CD14-positive monocyte (primary cell): ENCODE measurements at regions not wholly inside any gene's neighbourhood (a gene's known extent, or its start where the extent isn't known, plus 50 kb on each side); places are given as distances from the start of the nearest gene placed in this dataset.

Source experiments
- DNase-seq, 3 donors: peaks; one replicate each; pipeline ENCODE4 v3.0.0-alpha.2; 2011 to 2022
- H2AFZ ChIP-seq: 2 replicates; pipeline ENCODE4 v1.6.0; 2012; ENCODE audit warnings: mild to moderate bottlenecking, low read depth, low read length, inconsistent platforms; ENCODE audit not compliant: insufficient read depth, poor library complexity, severe bottlenecking
- H3K27ac ChIP-seq, 2 donors: 1 replicate in 1 of 2; 2 replicates in 1 of 2; pipeline ENCODE4 v1.5.1; 2012 to 2013; ENCODE audit warnings: low read length in 2 of 2, control low read depth in 1 of 2, inconsistent platforms in 1 of 2, low read depth in 1 of 2, mild to moderate bottlenecking in 1 of 2
- H3K27me3 ChIP-seq, 2 donors: one replicate each; pipeline versions ENCODE4 v1.6.0 to v1.6.1; 2011 to 2013; ENCODE audit warnings: low read length in 2 of 2; ENCODE audit not compliant: control insufficient read depth in 2 of 2, insufficient read depth in 2 of 2
- H3K36me3 ChIP-seq, 2 donors: replicated peaks in 1 of 2; 1 replicate in 1 of 2; 2 replicates in 1 of 2; pipeline versions ENCODE4 v1.5.1 to v1.6.1; 2012 to 2013; ENCODE audit warnings: low read length in 2 of 2, control low read depth in 1 of 2, inconsistent platforms in 1 of 2, mild to moderate bottlenecking in 1 of 2; ENCODE audit not compliant: insufficient read depth in 2 of 2, control insufficient read depth in 1 of 2
- H3K4me1 ChIP-seq, 2 donors: 1 replicate in 1 of 2; 2 replicates in 1 of 2; pipeline versions ENCODE4 v1.5.1 to v1.6.1; 2012 to 2013; ENCODE audit warnings: low read length in 2 of 2, control low read depth in 1 of 2, inconsistent platforms in 1 of 2, mild to moderate bottlenecking in 1 of 2, moderate library complexity in 1 of 2; ENCODE audit not compliant: insufficient read depth in 2 of 2, control insufficient read depth in 1 of 2
- H3K4me2 ChIP-seq: replicated peaks from 2 replicates; pipeline ENCODE3; 2012; ENCODE audit warnings: low read length, moderate library complexity, mild to moderate bottlenecking; ENCODE audit not compliant: poor library complexity, severe bottlenecking; ENCODE audit errors: extremely low read depth
- H3K4me3 ChIP-seq, 3 experiments: fragments of 200-600 bp in 1 of 3; sonication (generic) in 1 of 3; replicated peaks in 1 of 3; 1 replicate in 2 of 3; 2 replicates in 1 of 3; pipeline ENCODE4 v1.5.1; 2011 to 2013; ENCODE audit warnings: low read length in 3 of 3, mild to moderate bottlenecking in 3 of 3, control low read depth in 2 of 3, low read depth in 2 of 3, inconsistent platforms in 1 of 3, moderate library complexity in 1 of 3
- H3K79me2 ChIP-seq: 2 replicates; pipeline ENCODE4 v1.6.0; 2012; ENCODE audit warnings: mild to moderate bottlenecking, control low read depth, inconsistent platforms, low read length, moderate library complexity; ENCODE audit not compliant: insufficient read depth
- H3K9ac ChIP-seq: 2 replicates; pipeline ENCODE4 v1.6.0; 2017; ENCODE audit warnings: low read length, mild to moderate bottlenecking; ENCODE audit not compliant: insufficient read depth, poor library complexity, severe bottlenecking
- H3K9me3 ChIP-seq, 2 donors: replicated peaks in 1 of 2; 1 replicate in 1 of 2; 2 replicates in 1 of 2; pipeline versions ENCODE4 v1.5.1 to v1.6.1; 2012 to 2013; ENCODE audit warnings: low read length in 2 of 2, control low read depth in 1 of 2; ENCODE audit not compliant: control insufficient read depth in 1 of 2, insufficient read depth in 1 of 2
- H4K20me1 ChIP-seq: 2 replicates; pipeline ENCODE4 v1.6.0; 2012; ENCODE audit warnings: mild to moderate bottlenecking, low read length, control low read depth, moderate library complexity; ENCODE audit not compliant: insufficient read depth
- H3K27ac Mint-ChIP-seq, 7 donors: one replicate each; pipeline ENCODE4 v1.8.0; 2020; ENCODE audit warnings: mild to moderate bottlenecking in 7 of 7, mixed read lengths in 7 of 7, moderate library complexity in 6 of 7, inconsistent platforms in 2 of 7
- H3K27me3 Mint-ChIP-seq, 3 donors: one replicate each; pipeline ENCODE4 v1.8.0; 2021 to 2022; ENCODE audit warnings: low read depth in 3 of 3, mild to moderate bottlenecking in 3 of 3, mixed read lengths in 3 of 3, moderate library complexity in 3 of 3, inconsistent platforms in 1 of 3
- H3K36me3 Mint-ChIP-seq, 2 donors: one replicate each; pipeline ENCODE4 v1.8.0; 2020; ENCODE audit warnings: mixed read lengths in 2 of 2, inconsistent platforms in 1 of 2, mild to moderate bottlenecking in 1 of 2
- H3K4me1 Mint-ChIP-seq: one replicate; pipeline ENCODE4 v1.8.0; 2020; ENCODE audit warnings: mild to moderate bottlenecking, mixed read lengths
- H3K4me3 Mint-ChIP-seq, 2 donors: one replicate each; pipeline ENCODE4 v1.8.0; 2020; ENCODE audit warnings: mild to moderate bottlenecking in 2 of 2, mixed read lengths in 2 of 2, moderate library complexity in 1 of 2
- H3K9me3 Mint-ChIP-seq, 7 donors: one replicate each; pipeline ENCODE4 v1.8.0; 2020 to 2022; ENCODE audit warnings: mixed read lengths in 7 of 7, mild to moderate bottlenecking in 6 of 7, moderate library complexity in 6 of 7, inconsistent platforms in 2 of 7
- CTCF ChIP-seq: fragments of 200-600 bp; IDR thresholded peaks from one replicate; pipeline ENCODE4 v1.8.0; 2022; ENCODE audit warnings: antibody characterized with exemption, mild to moderate bottlenecking
- WGBS: methylation state at CpG from one replicate; pipeline ENCODE4 v1.1.5; 2013; ENCODE audit warnings: missing lambda C conversion rate; ENCODE audit not compliant: insufficient coverage; 5-methylcytosine and 5-hydroxymethylcytosine counted together
- intact Hi-C, 2 donors: fragments of 100-400 bp; cut with micrococcal nuclease; formaldehyde crosslinking; loops; one replicate each; pipeline versions ENCODE4 v1.15.0 to v1.15.1; 2023

- Histone ChIP-seq H3K4me1 (peaks cover 16 to 18% of the 10 kb centered on the region in 2 donors), H3K27ac (peak overlapping the region in 1 of 2 donors; percentile 26), H3K9me3 (no peaks in the 10 kb centered on the region), H4K20me1 (no peaks in the 10 kb centered on the region), H3K4me2 (peak overlapping the region; percentile 33), H3K4me3 (no peak overlapping the region), H3K27me3 (no peaks in the 10 kb centered on the region), H2AFZ (peak overlapping the region; percentile 54), H3K9ac (no peak overlapping the region), H3K79me2 (no peaks in the 10 kb centered on the region), H3K36me3 (no peaks in the 10 kb centered on the region)
- peak; percentile 21 for TF ChIP-seq CTCF
- WGBS = 81% methylated on average over 3 of the region's 6 CpGs
- Mint-ChIP-seq H3K36me3 (no peaks in the 10 kb centered on the region), H3K4me1 (peaks cover 19% of the 10 kb centered on the region), H3K27me3 (peaks cover 2% of the 10 kb centered on the region in 3 donors), H3K9me3 (peaks cover 0 to 6% (median 2%) of the 10 kb centered on the region in 7 donors), H3K4me3 (peak overlapping the region in 1 of 2 donors; percentile 46), H3K27ac (peak overlapping the region in 4 of 7 donors; percentile 17 to 73 (median 54))
- DNase-seq = peak; percentile 3 to 13 (median 12)
- intact Hi-C loops = no loop called here
These were observed 174.4 kb upstream of the FBXO11 start for GRCh38 chr2:48080534-48081316.

GRCh38 chr2:48081317-48081628 is 175.0 kb upstream of the FBXO11 start:
- no peak overlapping the region for H3K27ac ChIP-seq
- Mint-ChIP-seq H3K4me3 (no peak overlapping the region), H3K9me3 (peaks cover 2 to 10% (median 3%) of the 10 kb centered on the region in 7 donors), H3K27ac (peak overlapping the region in 1 of 7 donors; percentile 4), H3K27me3 (peaks cover 2% of the 10 kb centered on the region in 3 donors), H3K36me3 (no peaks in the 10 kb centered on the region), H3K4me1 (peaks cover 19% of the 10 kb centered on the region)
- no peak for DNase-seq
- intact Hi-C loops = no loop called here
- peak overlapping the region; percentile 54 for H2AFZ ChIP-seq
- no peak overlapping the region for H3K4me3 ChIP-seq
- peaks cover 16 to 18% of the 10 kb centered on the region in 2 donors for H3K4me1 ChIP-seq
- H3K36me3 ChIP-seq = no peaks in the 10 kb centered on the region
- no peak overlapping the region for H3K4me2 ChIP-seq
- 93% methylated on average over 4 of the region's 7 CpGs for WGBS
- no peaks in the 10 kb centered on the region for H4K20me1 ChIP-seq
- H3K79me2 ChIP-seq = no peaks in the 10 kb centered on the region
- no peak for TF ChIP-seq CTCF
- no peaks in the 10 kb centered on the region for H3K27me3 ChIP-seq
- no peak overlapping the region for H3K9ac ChIP-seq
- no peaks in the 10 kb centered on the region for H3K9me3 ChIP-seq
